GM12878 (cell line): ENCODE measurements at regions not wholly inside any gene's neighbourhood (a gene's known extent, or its start where the extent isn't known, plus 50 kb on each side); places are given as distances from the start of the nearest gene placed in this dataset.

ENCODE experiments used
- ATAC-seq: fragments of 200-7000 bp; cut with Tn5 transposase; 3 replicates; pipeline ENCODE4 v1.9.1; 2020; ENCODE audit warnings: mild to moderate bottlenecking, moderate library complexity
- BruUV-seq: library from RNA; stranded (reverse); fragments of 400-500 nt; replicated peaks from 2 replicates; lab custom pipeline; 2021; lab: Mats Ljungman, UMichigan
- CTCF ChIA-PET: fragments of 300-600 bp; sonication (Branson Sonifier 250); formaldehyde crosslinking; extraction: SDS; loops from one replicate; lab custom pipeline; 2021; ENCODE audit warnings: inconsistent platforms; lab: Yijun Ruan, JAX
- POLR2A ChIA-PET: fragments of 350-600 bp; formaldehyde crosslinking; extraction: SDS; loops from one replicate; lab custom pipeline; 2021; ENCODE audit warnings: inconsistent platforms; lab: Charles Lee
- RAD21 ChIA-PET: fragments of 300-600 bp; sonication (Branson Sonifier 250); formaldehyde crosslinking; loops from one replicate; lab custom pipeline; 2023; ENCODE audit warnings: antibody characterized with exemption; ENCODE audit not compliant: unreplicated experiment; lab: Charles Lee
- SMC1A ChIA-PET: fragments of 300-600 bp; sonication (Branson Sonifier 250); formaldehyde crosslinking; loops from one replicate; lab custom pipeline; 2023; ENCODE audit not compliant: unreplicated experiment, uncharacterized antibody; lab: Charles Lee
- DNase-seq: peaks from one replicate; pipeline ENCODE4 v3.0.0-alpha.2; 2011; ENCODE audit warnings: low read depth, low spot score
- FAIRE-seq: peaks from 3 replicates; lab custom pipeline; 2011; peaks lifted over from hg19 to GRCh38; lab: Jason Lieb, UNC
- H2AFZ ChIP-seq: 2 replicates; pipeline ENCODE4 v1.6.0; 2011; ENCODE audit warnings: low read depth, low read length, control low read depth; ENCODE audit not compliant: control insufficient read depth
- H3K27ac ChIP-seq: 2 replicates; pipeline ENCODE4 v1.5.1; 2011; ENCODE audit warnings: control low read depth; ENCODE audit not compliant: control insufficient read depth, insufficient read depth
- H3K27me3 ChIP-seq, 2 experiments: replicated peaks in 1 of 2; 2 replicates each; pipeline versions ENCODE4 v1.6.0 to v1.6.1; 2011; ENCODE audit warnings: low read length in 1 of 2; ENCODE audit not compliant: control insufficient read depth in 2 of 2, insufficient read depth in 2 of 2
- H3K36me3 ChIP-seq, 2 experiments: 2 replicates each; pipeline ENCODE4 v1.5.1; 2011; ENCODE audit warnings: low read length in 1 of 2; ENCODE audit not compliant: control insufficient read depth in 2 of 2, insufficient read depth in 2 of 2
- H3K4me1 ChIP-seq: 2 replicates; pipeline ENCODE4 v1.6.1; 2011; ENCODE audit warnings: mild to moderate bottlenecking, low read length, moderate library complexity, mixed read lengths; ENCODE audit not compliant: control insufficient read depth, insufficient read depth
- H3K4me2 ChIP-seq: 2 replicates; pipeline ENCODE4 v1.6.0; 2011; ENCODE audit warnings: control low read depth; ENCODE audit not compliant: control insufficient read depth, insufficient read depth
- H3K4me3 ChIP-seq: fragments of 200-600 bp; sonication (generic); 2 replicates; pipeline ENCODE4 v1.5.1; 2016
- H3K79me2 ChIP-seq: 2 replicates; pipeline ENCODE4 v1.6.0; 2011; ENCODE audit warnings: low read length; ENCODE audit not compliant: control insufficient read depth, insufficient read depth
- H3K9ac ChIP-seq: 2 replicates; pipeline ENCODE4 v1.8.0; 2011; ENCODE audit warnings: low read length, control low read depth, mixed read lengths; ENCODE audit not compliant: control insufficient read depth, insufficient read depth
- H3K9me3 ChIP-seq: replicated peaks from 3 replicates; pipeline ENCODE4 v1.5.1; 2011; ENCODE audit warnings: mild to moderate bottlenecking, low read length; ENCODE audit not compliant: control insufficient read depth, insufficient read depth
- H4K20me1 ChIP-seq: 2 replicates; pipeline ENCODE4 v1.6.0; 2011; ENCODE audit not compliant: control insufficient read depth, insufficient read depth
- BHLHE40 ChIP-seq, 2 experiments: fragments of 450-650 bp in 1 of 2; IDR thresholded peaks; 2 replicates each; pipeline ENCODE4 v1.6.1; 2011 to 2017; ENCODE audit warnings: low read depth in 2 of 2, borderline replicate concordance in 1 of 2, improper control_type of control experiment in 1 of 2, low read length in 1 of 2, mild to moderate bottlenecking in 1 of 2
- CEBPB ChIP-seq, 2 experiments: fragments of 150-350 bp in 1 of 2; IDR thresholded peaks; 2 replicates each; pipeline ENCODE4 v1.6.1; 2012 to 2014; ENCODE audit warnings: low read depth in 2 of 2, low read length in 2 of 2, borderline replicate concordance in 1 of 2, inconsistent platforms in 1 of 2
- PKNOX1 ChIP-seq: fragments of 450-650 bp; IDR thresholded peaks from 2 replicates; pipeline ENCODE4 v1.6.1; 2016; ENCODE audit warnings: mild to moderate bottlenecking
- SPI1 ChIP-seq: IDR thresholded peaks from 2 replicates; pipeline ENCODE4 v1.6.1; 2011; ENCODE audit warnings: low read depth, mild to moderate bottlenecking, low read length, moderate library complexity, borderline replicate concordance; ENCODE audit not compliant: insufficient read depth
- ZBTB40 ChIP-seq: fragments of 450-650 bp; IDR thresholded peaks from 2 replicates; pipeline ENCODE4 v1.6.1; 2016; ENCODE audit warnings: mild to moderate bottlenecking, moderate library complexity, borderline replicate concordance
- WGBS: methylation state at CpG from one replicate; pipeline ENCODE4 v1.1.6; 2016; ENCODE audit warnings: low lambda C conversion rate; ENCODE audit not compliant: insufficient replicate concordance, insufficient coverage; ENCODE audit errors: missing lambda C conversion rate; 5-methylcytosine and 5-hydroxymethylcytosine counted together
- in situ Hi-C: fragments of 300-500 bp; cut with MboI; formaldehyde crosslinking; loops from 9 replicates; pipeline ENCODE4 v1.14.3; 2018; ENCODE audit warnings: mixed read lengths
- intact Hi-C: fragments of 100-400 bp; cut with micrococcal nuclease; formaldehyde crosslinking; loops from one replicate; pipeline ENCODE4 v1.14.2; 2022; ENCODE audit not compliant: unreplicated experiment

- Histone ChIP-seq H2AFZ (no peak overlapping the region), H3K27me3 (no peaks in the 10 kb centered on the region), H3K79me2 (no peaks in the 10 kb centered on the region), H3K4me3 (no peak overlapping the region), H3K27ac (no peak overlapping the region), H3K9ac (no peak overlapping the region), H3K9me3 (no peaks in the 10 kb centered on the region), H4K20me1 (no peaks in the 10 kb centered on the region), H3K4me2 (no peak overlapping the region), H3K36me3 (no peaks in the 10 kb centered on the region), H3K4me1 (no peaks in the 10 kb centered on the region)
- 75% methylated on average over 2 of the region's 2 CpGs for WGBS
- FAIRE-seq (no peak), ATAC-seq (no peak), DNase-seq (no peak)
- SMC1A ChIA-PET, result no interaction called here
- in situ Hi-C loops, result no loop called here
- POLR2A ChIA-PET, result no interaction called here
- CTCF ChIA-PET, result no interaction called here
- RAD21 ChIA-PET, result no interaction called here
- TF ChIP-seq CEBPB (IDR thresholded peaks at IDR 0.05; ENCODE audit: borderline replicate concordance in 1 of 2, low read depth in 2 of 2, low read length in 2 of 2) (no peak), SPI1 (no peak), BHLHE40 (IDR thresholded peaks at IDR 0.05; ENCODE audit: borderline replicate concordance in 1 of 2, low read depth in 2 of 2, low read length in 1 of 2) (no peak), ZBTB40 (no peak), PKNOX1 (no peak)
- intact Hi-C loops, result no loop called here
- no TSS peak for BruUV-seq
These were observed 539.3 kb downstream of the LIG4 start for GRCh38 chr13:107675847-107676550.
